Right lung (tissue), 2 donors: ENCODE measurements at regions not wholly inside any gene's neighbourhood (a gene's known extent, or its start where the extent isn't known, plus 50 kb on each side); places are given as distances from the start of the nearest gene placed in this dataset.

ENCODE experiments used
- DNase-seq, 2 donors: peaks; one replicate each; pipeline ENCODE4 v3.0.0-alpha.2; 2013

DNA sequence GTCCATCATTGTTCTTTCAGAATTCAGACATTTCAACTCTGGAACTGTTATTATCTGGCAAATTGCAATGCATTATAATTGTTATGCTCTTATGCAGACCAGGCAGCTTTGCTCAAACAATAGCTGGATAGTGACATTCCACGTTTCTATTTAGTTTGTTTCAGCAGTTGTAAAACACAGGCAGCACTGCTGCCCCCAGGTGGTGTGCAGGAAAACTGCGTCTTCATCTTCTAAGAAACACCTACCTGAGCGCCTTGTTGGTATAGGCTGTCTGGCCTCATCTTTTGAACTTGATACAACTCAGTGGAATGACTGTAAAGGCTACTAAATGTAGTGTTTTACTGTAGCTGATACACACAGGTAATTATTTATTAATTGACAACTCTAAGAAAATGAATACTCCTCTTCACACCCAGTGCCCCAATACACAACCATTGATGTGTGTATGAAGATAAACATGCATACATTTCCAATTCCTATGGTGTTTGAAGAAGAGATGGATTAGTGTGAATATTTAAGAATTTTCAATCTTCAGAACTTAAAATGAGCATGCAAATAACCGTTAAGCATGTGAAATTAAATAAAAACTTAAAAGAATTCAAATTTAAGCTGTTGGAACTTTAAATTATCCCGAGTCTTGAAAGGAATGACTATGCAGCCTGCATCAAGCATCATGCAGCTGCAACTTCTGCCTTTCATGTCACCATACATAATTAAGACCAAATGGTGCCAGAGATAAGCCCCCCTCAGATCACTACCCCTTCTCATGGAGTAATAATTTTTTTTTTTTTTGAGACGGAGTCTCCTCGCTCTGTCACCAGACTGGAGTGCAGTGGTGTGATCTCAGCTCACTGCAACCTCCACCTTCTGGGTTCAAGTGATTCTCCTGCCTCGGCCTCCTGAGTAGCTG lies 85.6 kb downstream of the CD8B2 start:
- no peak for DNase-seq

DNA sequence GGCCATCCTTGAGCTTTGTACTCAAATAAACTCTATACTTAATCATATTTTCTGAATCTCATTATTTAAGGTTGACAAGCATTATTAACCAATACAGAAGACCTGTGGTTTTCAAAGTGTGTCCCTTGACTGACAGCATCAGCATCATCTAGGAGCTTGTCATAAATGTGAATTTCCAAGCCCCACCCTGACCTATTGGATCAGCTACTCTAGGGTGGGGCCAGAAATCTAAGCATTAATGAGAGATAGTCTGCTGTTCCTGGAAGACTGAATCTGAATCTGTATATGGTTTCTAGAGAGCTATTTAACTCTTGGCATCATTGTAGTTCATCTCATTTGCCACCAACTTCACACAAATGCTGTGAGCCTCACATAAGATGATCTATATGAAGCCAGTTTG lies 86.6 kb downstream of the CD8B2 start:
- DNase-seq, result no peak

DNA sequence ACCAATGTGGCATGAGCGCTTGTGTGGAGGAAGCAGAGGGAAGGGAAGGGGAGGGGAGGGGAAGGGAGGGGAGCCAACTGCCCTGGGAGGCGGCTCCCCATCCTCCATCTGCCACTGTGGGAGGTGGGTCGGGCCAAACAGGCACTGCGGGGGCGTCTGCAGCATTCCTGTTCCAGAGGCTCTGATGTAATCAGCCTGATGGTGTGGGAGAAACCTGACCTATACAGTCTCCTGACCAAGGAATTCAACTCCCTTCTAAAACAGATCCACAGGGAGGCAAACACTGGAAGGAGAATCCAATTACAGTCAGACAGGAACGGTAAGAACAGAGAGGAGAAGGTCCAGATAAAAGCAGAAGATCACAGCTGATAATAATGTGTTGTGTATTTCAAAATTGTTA lies 88.8 kb downstream of the CD8B2 start:
- DNase-seq, result no peak

DNA sequence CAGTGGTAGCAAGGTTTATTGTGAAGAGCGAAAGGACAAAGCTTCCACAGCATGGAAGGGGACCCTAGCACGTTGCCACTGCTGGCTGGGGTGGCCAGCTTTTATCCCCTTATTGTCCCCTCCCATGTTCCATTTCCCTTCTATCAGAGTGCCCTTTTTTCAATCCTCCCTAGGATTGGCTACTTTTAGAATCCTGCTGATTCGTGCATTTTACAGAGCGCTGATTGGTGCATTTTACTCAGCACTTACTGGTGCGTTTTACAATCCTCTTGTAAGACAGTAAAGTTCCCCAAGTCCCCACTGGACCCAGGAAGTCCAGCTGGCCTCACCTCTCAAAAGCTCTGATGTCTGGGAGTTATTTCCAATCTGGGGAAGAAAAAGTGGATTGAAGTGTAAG lies 90.1 kb downstream of the CD8B2 start:
- no peak for DNase-seq

DNA sequence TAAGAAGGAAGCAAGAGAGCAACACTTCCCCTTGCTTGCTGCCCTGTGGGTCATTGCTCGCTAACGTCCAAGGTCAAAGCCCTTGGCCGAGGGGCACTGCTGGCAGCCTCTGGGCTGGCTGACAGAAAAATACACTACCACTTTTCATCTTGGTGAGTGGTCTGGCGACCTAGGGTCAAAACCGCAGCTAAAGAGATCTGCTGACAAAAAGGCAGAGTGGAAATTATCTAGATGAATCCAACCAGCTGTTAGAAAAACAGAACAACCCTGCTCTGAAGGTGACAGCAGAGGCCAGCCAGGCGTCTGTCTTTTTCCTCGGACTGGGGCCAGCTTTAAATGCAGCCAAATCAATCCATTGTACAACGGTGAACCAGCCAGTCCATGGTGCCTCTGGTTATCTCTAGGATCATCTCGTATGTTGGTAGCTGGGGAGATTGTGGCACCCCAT lies 92.6 kb downstream of the CD8B2 start:
- DNase-seq, result peak in 1 of 2 donors; percentile 47

DNA sequence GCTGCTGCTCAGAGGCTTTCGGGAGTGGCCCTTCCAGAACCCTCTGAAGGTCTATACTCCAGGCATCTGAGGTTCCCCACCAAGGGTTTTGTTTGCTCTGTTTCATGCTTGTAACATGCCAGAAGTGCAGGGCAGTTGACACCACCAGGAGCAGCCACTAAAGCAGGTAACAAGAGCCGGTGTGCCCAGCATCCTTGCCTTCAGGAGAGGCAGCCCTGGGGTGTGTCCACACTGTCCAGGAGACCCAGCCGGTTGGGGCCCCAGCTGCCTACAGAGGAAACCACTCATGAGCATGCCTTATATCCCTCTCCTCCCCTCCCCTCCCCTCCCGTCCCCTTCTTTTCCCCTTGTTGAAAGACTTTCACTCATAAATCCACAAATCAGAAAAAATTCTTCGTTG lies 93.1 kb downstream of the CD8B2 start:
- no peak for DNase-seq

DNA sequence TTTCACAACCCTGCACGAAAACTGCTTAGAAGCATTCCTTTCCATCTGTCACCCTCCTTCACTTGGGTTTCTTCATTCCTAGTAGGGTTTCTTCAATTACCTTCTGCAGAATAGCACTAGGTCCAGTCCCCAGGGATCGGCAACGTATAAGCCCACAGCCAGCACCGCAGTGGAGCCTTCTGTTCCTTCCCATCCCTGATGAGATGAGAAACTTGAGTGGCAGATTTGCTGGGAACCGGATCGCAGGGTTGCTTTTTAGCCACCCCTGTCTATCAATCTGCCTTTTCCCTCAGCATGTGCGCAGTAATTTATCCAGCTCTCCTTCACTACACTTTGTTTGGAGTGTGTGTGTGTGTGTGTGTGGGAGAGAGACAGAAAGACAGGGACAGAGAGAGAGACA lies 94.2 kb downstream of the CD8B2 start:
- no peak for DNase-seq

DNA sequence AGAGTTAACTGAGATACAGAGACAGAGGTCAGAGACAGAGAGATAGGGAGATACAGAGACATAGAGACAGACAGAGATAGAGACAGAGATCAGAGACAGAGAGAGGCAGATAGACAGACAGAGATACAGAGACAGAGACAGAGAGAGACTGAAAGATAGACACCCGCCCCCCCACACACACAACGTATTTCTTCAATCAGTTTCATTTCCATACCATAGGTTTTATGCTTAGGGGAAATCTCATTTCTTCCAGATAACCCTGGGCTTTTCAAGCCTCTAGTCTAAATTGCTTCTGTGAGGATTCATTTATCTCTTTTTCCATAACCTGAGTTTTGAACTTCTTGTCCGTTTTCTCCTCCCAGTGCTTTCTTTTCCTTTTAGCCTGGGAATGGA lies 94.6 kb downstream of the CD8B2 start:
- DNase-seq, result no peak

DNA sequence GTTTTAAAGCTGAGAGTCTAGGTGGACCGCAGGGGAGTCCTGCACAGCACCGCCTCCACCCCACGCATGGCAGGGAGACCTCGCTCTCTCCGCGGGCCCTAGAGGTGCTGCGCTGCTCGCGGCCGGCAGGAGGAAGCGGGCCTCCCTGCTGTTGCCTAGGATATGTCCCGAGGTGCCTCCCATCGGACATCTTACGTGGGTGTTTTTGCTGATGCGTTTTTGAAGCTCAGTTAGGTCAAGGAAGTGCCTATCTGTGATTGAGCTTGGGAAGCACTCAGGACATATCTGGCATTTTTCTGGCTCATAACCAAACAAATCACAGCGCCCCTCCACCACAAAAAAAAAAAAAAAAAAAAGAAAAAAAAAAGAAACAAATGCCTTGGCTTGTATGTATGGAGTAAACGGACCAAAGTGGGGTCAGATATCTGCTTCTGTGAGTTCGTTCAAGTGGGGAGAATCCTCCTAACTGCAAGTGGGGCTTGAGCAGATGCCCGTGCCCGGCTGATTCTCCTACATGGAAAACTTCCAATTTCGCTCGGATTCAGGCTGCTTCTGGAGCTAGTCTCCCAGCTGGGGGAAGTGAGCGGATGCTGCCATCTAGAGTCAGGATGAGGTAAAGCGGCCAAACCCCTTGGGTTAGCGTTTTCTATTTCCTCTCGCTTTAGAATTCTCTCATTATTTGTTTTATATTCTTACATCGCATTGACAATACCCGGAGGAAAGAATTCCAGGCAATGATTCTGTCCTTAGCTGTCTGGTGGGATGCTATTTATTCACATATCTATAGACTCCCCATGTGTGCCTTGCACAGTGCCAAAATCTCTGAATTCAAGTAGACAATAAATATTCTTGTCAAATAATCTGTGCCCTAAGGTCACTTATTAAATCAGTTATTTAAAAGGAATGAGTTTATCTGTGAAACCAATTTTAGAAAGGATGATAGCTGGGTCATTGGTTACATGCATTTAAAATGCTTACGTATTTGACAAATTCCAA lies 95.3 kb downstream of the CD8B2 start:
- peak; percentile 76 to 86 for DNase-seq

DNA sequence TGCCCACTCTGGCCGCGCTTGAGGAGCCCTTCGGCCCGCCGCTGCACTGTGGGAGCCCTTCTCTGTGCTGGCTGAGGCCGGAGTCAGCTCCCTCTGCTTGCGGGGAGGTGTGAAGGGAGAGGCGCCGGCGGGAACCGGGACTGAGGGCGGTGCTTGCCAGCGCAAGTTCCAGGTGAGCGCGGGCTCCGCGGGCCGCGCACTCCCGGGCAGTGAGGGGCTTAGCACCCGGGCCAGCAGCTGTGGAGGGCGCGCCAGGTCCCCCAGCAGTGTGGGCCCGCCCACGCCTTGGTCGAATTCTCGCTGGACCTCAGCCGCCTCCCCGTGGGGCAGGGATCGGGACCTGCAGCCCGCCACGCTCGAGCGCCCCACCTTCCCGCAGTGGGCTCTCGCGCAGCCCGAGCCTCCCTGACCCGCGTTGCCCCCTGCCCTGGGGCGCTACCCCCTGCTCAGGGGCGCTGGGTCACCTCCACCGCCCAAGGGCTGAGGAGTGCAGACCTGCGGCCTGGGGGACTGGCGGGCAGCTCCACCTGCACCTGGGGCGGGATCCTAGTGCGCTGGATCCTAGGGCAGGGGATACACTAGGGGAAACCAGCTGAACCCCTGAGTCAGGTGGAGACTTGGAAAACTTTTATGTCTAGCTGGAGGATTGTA lies 97.3 kb downstream of the CD8B2 start:
- DNase-seq, result no peak

DNA sequence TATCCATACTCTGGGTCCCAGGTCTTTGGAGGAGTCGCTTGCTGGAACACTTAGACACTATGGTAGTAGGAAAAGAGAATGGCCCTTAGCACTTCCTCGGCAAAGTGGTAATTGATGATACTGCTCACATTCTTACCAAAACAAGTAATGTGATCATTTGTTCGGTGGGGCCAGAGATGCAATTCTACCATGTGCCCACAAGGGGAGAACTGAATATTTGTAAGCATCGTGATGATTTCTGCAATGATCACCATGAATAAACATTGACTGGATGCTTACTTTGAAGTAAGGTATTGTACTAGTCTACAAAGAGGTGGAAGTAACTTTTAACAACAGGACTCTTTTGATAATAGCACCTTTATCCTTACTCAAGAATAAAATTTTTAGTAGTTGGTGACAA lies 109.7 kb downstream of the CD8B2 start:
- no peak for DNase-seq

DNA sequence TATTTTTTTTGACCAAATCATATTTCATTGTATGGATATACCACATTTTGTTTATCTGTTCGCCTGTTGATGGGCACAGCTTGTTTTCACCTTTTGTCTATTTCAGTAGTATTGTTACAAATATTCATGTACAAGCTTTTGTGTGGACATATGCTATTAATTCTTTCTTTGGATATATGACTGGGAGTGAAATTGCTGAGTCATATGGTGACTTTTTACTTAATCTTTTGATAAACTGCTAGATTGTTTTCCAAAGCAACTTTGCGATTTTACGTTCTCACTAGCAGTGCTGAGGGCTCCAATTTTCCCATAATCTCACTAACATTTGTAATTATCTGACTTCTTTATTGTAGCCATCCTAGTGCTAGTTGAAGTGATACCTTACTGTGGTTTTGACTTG lies 112.4 kb downstream of the CD8B2 start:
- no peak for DNase-seq

DNA sequence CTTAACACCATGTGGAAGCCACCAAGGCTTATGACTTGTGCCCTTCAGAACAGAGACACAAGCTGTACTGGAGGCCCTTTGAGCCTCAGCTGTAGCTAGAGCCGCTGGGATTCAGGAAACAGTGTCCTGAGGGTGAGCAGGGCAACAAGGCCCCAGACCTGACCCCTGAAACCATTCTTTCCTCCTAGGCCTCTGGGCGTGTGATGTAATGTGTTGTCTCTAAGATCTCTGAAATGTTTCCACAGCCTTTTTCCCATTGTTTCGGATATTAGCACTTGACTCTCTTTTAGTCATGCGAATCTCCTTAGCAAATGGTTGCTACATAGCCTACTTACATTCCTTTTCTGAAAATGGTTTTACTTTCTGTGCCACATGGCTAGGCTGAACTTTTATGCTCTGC lies 114.9 kb downstream of the CD8B2 start:
- no peak for DNase-seq

DNA sequence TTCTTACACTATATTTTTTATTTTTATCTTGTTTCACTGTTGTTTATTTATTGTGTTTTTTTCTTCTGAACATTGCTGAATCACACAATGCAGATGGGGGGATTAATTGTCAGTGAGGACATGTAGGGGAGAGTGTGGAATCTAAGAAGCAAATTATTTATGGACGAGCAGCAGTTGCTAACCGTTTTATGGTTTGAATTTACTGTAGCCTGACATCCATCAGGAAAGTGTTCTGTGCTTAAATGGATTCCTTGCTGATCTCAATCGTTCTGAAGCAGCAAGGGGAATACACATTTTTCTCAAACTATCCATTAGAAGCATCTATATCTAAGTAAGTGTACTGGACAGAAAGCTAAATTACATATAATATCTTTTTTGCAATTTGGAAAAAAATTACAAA lies 119.5 kb downstream of the CD8B2 start:
- DNase-seq, result no peak

DNA sequence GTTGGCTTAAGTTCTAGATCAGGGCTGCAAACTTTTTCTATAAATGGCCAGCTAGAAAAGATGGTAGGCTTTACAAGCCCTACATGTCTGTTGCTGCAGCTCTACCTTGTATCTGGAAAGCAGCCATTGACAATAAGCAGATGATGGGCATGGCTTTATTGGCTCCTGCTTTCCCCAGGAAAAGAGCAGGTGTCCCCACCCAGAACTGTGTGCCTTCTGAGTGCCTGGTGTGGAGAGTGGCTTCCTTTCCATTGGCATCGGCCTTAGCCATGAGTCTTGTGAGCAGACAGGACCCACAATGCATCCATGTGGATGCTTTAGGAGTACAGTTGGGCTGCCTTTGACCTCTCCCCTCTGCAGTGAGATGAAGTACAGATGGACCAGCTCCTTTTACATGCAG lies 120.2 kb downstream of the CD8B2 start:
- DNase-seq, result no peak

DNA sequence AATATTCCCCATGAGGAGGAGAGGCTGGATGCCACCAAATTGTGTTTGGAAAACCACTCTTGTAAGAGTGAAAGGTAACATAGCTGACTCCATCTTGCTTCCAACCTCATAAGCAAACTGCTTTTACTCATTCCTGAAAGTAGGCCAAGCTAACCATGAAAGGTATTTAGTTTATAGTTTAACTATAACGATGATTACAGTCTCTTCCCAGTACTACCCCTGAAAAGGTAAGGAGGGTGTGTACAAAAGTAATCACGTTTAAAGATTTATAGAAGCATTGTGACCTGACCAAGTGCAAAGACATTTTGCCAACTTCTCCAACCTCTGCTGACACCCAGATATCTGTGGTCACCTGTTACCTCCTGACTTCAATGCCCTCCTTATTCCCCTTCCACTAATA lies 122.6 kb downstream of the CD8B2 start:
- no peak for DNase-seq

DNA sequence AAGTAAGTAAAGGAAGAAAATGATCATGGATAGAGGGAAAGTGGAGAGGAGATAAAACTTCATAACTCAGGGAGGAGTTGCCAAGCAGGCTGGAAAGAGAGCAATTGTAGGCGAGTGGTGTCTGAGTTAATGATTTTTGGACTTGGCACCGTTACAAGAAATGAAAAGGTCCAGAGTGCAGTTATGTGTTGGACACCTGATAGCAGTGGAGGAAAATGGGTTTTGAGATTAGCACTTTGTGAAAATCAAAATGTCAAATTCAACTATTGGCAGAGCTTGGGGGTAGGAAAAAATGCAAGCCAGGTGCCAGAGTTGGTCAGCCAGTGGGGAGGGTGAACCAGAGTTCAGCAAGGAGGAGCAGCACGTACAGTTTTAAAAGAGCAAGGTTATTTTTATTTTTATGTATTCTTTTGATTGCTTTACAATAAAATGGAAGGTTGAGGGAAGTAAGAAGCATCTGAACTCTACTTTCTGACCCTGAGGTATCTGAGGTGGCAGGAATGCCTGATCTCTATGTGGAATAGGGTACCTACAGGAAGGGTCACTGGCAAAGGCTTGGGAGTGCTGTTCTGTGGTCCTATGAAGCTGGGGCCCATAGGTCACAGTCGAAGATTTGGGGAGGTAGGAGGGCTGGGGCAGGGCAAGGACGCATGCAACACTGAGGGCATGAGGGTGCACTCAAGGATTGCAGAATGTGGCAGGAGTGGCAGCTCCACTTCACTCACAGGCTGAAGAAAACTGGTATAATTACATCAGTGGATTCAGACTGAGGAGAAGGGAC lies 127.5 kb downstream of the CD8B2 start:
- peak; percentile 28 to 36 for DNase-seq

DNA sequence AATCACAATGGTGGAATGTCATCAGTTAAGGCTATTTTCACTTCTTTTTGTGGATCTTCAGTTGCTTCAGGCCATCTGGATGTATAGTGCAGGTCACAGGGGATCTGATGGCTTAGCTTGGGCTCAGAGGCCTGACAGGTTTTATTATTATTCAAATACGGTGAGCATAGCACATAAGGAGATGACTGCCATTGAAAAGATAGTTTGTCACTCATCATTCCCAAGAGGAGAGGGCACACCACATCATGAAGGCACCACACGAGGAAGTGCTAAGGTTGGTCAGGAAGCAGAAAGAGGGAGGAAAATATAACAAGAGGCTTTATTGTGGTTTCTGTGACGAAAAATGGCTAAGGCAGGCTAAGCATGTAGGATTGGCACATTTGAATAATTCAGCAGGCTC lies 131.4 kb downstream of the CD8B2 start:
- no peak for DNase-seq

DNA sequence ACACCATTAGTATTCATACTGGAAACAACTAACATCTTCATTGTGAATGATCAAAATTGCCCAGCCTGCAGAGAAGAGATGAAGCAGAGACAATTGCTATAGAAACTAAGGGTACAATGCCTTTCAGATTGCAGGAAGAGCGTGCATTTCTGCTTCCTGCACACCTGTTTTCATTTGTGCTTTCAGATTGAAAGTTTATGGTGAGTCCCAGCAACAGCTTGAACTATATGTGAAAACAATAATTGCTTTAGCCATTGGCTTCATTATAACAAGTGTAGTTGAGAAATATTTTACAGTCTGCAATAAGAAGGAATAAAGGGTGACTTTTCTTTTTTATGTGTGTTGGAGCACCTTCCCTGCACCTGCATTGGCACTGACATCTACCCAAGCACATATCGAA lies 136.3 kb downstream of the CD8B2 start:
- DNase-seq, result no peak

DNA sequence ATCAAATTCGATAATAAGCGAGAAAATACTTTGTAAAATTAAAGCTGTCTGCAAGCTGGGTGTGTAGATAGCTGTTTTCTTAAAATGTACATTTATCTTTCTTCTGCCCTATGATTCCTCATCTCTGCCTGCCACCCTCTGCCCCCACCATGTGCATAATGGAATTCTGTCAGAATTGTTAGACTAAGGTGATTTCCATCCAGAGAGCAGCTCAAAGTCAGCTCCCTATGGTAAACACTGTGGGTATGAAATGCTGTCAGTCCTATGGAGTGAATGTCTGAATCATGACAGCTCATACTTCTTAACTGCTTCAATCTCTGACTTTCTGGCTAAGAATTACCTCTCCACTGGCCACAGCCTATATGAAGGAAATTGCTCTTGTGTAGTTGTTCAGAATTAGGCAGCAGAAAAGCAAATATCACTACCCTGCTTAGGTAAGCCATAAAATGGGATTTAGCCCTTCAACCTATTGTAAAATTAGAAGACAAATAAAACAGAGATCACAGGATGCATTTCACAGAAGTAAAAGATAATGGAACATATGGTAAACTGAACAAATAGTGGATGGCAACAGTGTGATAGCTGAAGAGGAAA lies 137.7 kb downstream of the CD8B2 start:
- DNase-seq, result no peak

DNA sequence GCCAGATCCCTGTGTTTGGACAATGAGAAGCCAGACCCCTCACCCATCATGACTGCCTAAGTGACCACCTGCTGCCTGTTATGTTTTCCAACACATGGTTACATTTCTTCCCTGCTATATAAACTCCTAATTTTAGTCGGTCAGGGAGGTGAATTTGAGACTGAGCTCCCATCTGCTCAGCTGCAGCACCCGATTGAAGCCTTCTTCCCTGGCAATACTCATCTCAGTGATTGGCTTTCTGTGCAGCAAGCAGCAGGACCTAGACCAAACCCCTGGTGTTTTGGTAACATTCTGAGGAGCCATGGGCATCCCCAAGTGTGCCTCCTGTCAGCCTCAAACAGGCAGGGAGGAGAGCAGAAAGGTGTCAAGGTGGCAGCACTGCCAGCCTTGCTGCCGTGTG lies 141.2 kb downstream of the CD8B2 start:
- no peak for DNase-seq
